CD14-positive monocyte (primary cell): ENCODE measurements at regions not wholly inside any gene's neighbourhood (a gene's known extent, or its start where the extent isn't known, plus 50 kb on each side); places are given as distances from the start of the nearest gene placed in this dataset.

Experiments used
- DNase-seq, 3 donors: peaks; one replicate each; pipeline ENCODE4 v3.0.0-alpha.2; 2011 to 2022
- H2AFZ ChIP-seq: 2 replicates; pipeline ENCODE4 v1.6.0; 2012; ENCODE audit warnings: mild to moderate bottlenecking, low read depth, low read length, inconsistent platforms; ENCODE audit not compliant: insufficient read depth, poor library complexity, severe bottlenecking
- H3K27ac ChIP-seq, 2 donors: 1 replicate in 1 of 2; 2 replicates in 1 of 2; pipeline ENCODE4 v1.5.1; 2012 to 2013; ENCODE audit warnings: low read length in 2 of 2, control low read depth in 1 of 2, inconsistent platforms in 1 of 2, low read depth in 1 of 2, mild to moderate bottlenecking in 1 of 2
- H3K27me3 ChIP-seq, 2 donors: one replicate each; pipeline versions ENCODE4 v1.6.0 to v1.6.1; 2011 to 2013; ENCODE audit warnings: low read length in 2 of 2; ENCODE audit not compliant: control insufficient read depth in 2 of 2, insufficient read depth in 2 of 2
- H3K36me3 ChIP-seq, 2 donors: replicated peaks in 1 of 2; 1 replicate in 1 of 2; 2 replicates in 1 of 2; pipeline versions ENCODE4 v1.5.1 to v1.6.1; 2012 to 2013; ENCODE audit warnings: low read length in 2 of 2, control low read depth in 1 of 2, inconsistent platforms in 1 of 2, mild to moderate bottlenecking in 1 of 2; ENCODE audit not compliant: insufficient read depth in 2 of 2, control insufficient read depth in 1 of 2
- H3K4me1 ChIP-seq, 2 donors: 1 replicate in 1 of 2; 2 replicates in 1 of 2; pipeline versions ENCODE4 v1.5.1 to v1.6.1; 2012 to 2013; ENCODE audit warnings: low read length in 2 of 2, control low read depth in 1 of 2, inconsistent platforms in 1 of 2, mild to moderate bottlenecking in 1 of 2, moderate library complexity in 1 of 2; ENCODE audit not compliant: insufficient read depth in 2 of 2, control insufficient read depth in 1 of 2
- H3K4me2 ChIP-seq: replicated peaks from 2 replicates; pipeline ENCODE3; 2012; ENCODE audit warnings: low read length, moderate library complexity, mild to moderate bottlenecking; ENCODE audit not compliant: poor library complexity, severe bottlenecking; ENCODE audit errors: extremely low read depth
- H3K4me3 ChIP-seq, 3 experiments: fragments of 200-600 bp in 1 of 3; sonication (generic) in 1 of 3; replicated peaks in 1 of 3; 1 replicate in 2 of 3; 2 replicates in 1 of 3; pipeline ENCODE4 v1.5.1; 2011 to 2013; ENCODE audit warnings: low read length in 3 of 3, mild to moderate bottlenecking in 3 of 3, control low read depth in 2 of 3, low read depth in 2 of 3, inconsistent platforms in 1 of 3, moderate library complexity in 1 of 3
- H3K79me2 ChIP-seq: 2 replicates; pipeline ENCODE4 v1.6.0; 2012; ENCODE audit warnings: mild to moderate bottlenecking, control low read depth, inconsistent platforms, low read length, moderate library complexity; ENCODE audit not compliant: insufficient read depth
- H3K9ac ChIP-seq: 2 replicates; pipeline ENCODE4 v1.6.0; 2017; ENCODE audit warnings: low read length, mild to moderate bottlenecking; ENCODE audit not compliant: insufficient read depth, poor library complexity, severe bottlenecking
- H3K9me3 ChIP-seq, 2 donors: replicated peaks in 1 of 2; 1 replicate in 1 of 2; 2 replicates in 1 of 2; pipeline versions ENCODE4 v1.5.1 to v1.6.1; 2012 to 2013; ENCODE audit warnings: low read length in 2 of 2, control low read depth in 1 of 2; ENCODE audit not compliant: control insufficient read depth in 1 of 2, insufficient read depth in 1 of 2
- H4K20me1 ChIP-seq: 2 replicates; pipeline ENCODE4 v1.6.0; 2012; ENCODE audit warnings: mild to moderate bottlenecking, low read length, control low read depth, moderate library complexity; ENCODE audit not compliant: insufficient read depth
- H3K27ac Mint-ChIP-seq, 7 donors: one replicate each; pipeline ENCODE4 v1.8.0; 2020; ENCODE audit warnings: mild to moderate bottlenecking in 7 of 7, mixed read lengths in 7 of 7, moderate library complexity in 6 of 7, inconsistent platforms in 2 of 7
- H3K27me3 Mint-ChIP-seq, 3 donors: one replicate each; pipeline ENCODE4 v1.8.0; 2021 to 2022; ENCODE audit warnings: low read depth in 3 of 3, mild to moderate bottlenecking in 3 of 3, mixed read lengths in 3 of 3, moderate library complexity in 3 of 3, inconsistent platforms in 1 of 3
- H3K36me3 Mint-ChIP-seq, 2 donors: one replicate each; pipeline ENCODE4 v1.8.0; 2020; ENCODE audit warnings: mixed read lengths in 2 of 2, inconsistent platforms in 1 of 2, mild to moderate bottlenecking in 1 of 2
- H3K4me1 Mint-ChIP-seq: one replicate; pipeline ENCODE4 v1.8.0; 2020; ENCODE audit warnings: mild to moderate bottlenecking, mixed read lengths
- H3K4me3 Mint-ChIP-seq, 2 donors: one replicate each; pipeline ENCODE4 v1.8.0; 2020; ENCODE audit warnings: mild to moderate bottlenecking in 2 of 2, mixed read lengths in 2 of 2, moderate library complexity in 1 of 2
- H3K9me3 Mint-ChIP-seq, 7 donors: one replicate each; pipeline ENCODE4 v1.8.0; 2020 to 2022; ENCODE audit warnings: mixed read lengths in 7 of 7, mild to moderate bottlenecking in 6 of 7, moderate library complexity in 6 of 7, inconsistent platforms in 2 of 7
- CTCF ChIP-seq: fragments of 200-600 bp; IDR thresholded peaks from one replicate; pipeline ENCODE4 v1.8.0; 2022; ENCODE audit warnings: antibody characterized with exemption, mild to moderate bottlenecking
- WGBS: methylation state at CpG from one replicate; pipeline ENCODE4 v1.1.5; 2013; ENCODE audit warnings: missing lambda C conversion rate; ENCODE audit not compliant: insufficient coverage; 5-methylcytosine and 5-hydroxymethylcytosine counted together
- intact Hi-C, 2 donors: fragments of 100-400 bp; cut with micrococcal nuclease; formaldehyde crosslinking; loops; one replicate each; pipeline versions ENCODE4 v1.15.0 to v1.15.1; 2023

- TF ChIP-seq CTCF, result no peak
- H3K9me3 ChIP-seq, result no peaks in the 10 kb centered on the region
- no peaks in the 10 kb centered on the region for H3K36me3 Mint-ChIP-seq
- no peaks in the 10 kb centered on the region for H3K36me3 ChIP-seq
- DNase-seq, result no peak
- H3K79me2 ChIP-seq, result no peaks in the 10 kb centered on the region
- WGBS, result no CpG with 5 or more reads among the region's 5 CpGs
- H3K27me3 Mint-ChIP-seq, result peaks cover 0 to 6% (median 2%) of the 10 kb centered on the region in 3 donors
- intact Hi-C loops, result no loop called here
- H3K9ac ChIP-seq, result no peak overlapping the region
- H3K4me2 ChIP-seq, result no peak overlapping the region
- H2AFZ ChIP-seq, result no peak overlapping the region
- H3K9me3 Mint-ChIP-seq, result no peaks in the 10 kb centered on the region
- no peak overlapping the region for H3K27ac Mint-ChIP-seq
- H3K4me3 ChIP-seq, result no peak overlapping the region
- no peak overlapping the region for H3K27ac ChIP-seq
- H3K4me1 ChIP-seq, result no peaks in the 10 kb centered on the region
- no peaks in the 10 kb centered on the region for H3K4me1 Mint-ChIP-seq
- H3K27me3 ChIP-seq, result no peaks in the 10 kb centered on the region
- H4K20me1 ChIP-seq, result no peaks in the 10 kb centered on the region
- no peak overlapping the region for H3K4me3 Mint-ChIP-seq
Measured at GRCh38 chr1:38242506-38242905, 195.9 kb upstream of the POU3F1 start.

GRCh38 chr1:38241594-38242334 lies 195.2 kb upstream of the POU3F1 start:
- no peak overlapping the region for H3K4me3 ChIP-seq
- H3K9me3 ChIP-seq, result no peaks in the 10 kb centered on the region
- no peaks in the 10 kb centered on the region for H3K36me3 ChIP-seq
- no peaks in the 10 kb centered on the region for H3K4me1 ChIP-seq
- H3K27ac ChIP-seq, result no peak overlapping the region
- H3K4me2 ChIP-seq, result no peak overlapping the region
- H3K27me3 Mint-ChIP-seq, result peaks cover 0 to 6% (median 0%) of the 10 kb centered on the region in 3 donors
- H3K4me3 Mint-ChIP-seq, result no peak overlapping the region
- no peaks in the 10 kb centered on the region for H4K20me1 ChIP-seq
- H3K9me3 Mint-ChIP-seq, result no peaks in the 10 kb centered on the region
- H3K9ac ChIP-seq, result no peak overlapping the region
- H3K27ac Mint-ChIP-seq, result no peak overlapping the region
- no peak overlapping the region for H2AFZ ChIP-seq
- no peak for DNase-seq
- H3K79me2 ChIP-seq, result no peaks in the 10 kb centered on the region
- TF ChIP-seq CTCF, result no peak
- no peaks in the 10 kb centered on the region for H3K36me3 Mint-ChIP-seq
- intact Hi-C loops, result no loop called here
- H3K4me1 Mint-ChIP-seq, result no peaks in the 10 kb centered on the region
- no peaks in the 10 kb centered on the region for H3K27me3 ChIP-seq
- WGBS, result 94% methylated on average over 3 of the region's 6 CpGs
